Activated naive CD4-positive, alpha-beta T cell treated with Interleukin-2 at 50 U/mL for 16 hours (primary cell): ENCODE measurements at regions not wholly inside any gene's neighbourhood (a gene's known extent, or its start where the extent isn't known, plus 50 kb on each side); places are given as distances from the start of the nearest gene placed in this dataset.

ENCODE experiments used
- DNase-seq: peaks from one replicate; pipeline ENCODE4 v3.0.0-alpha.2; 2020

DNA sequence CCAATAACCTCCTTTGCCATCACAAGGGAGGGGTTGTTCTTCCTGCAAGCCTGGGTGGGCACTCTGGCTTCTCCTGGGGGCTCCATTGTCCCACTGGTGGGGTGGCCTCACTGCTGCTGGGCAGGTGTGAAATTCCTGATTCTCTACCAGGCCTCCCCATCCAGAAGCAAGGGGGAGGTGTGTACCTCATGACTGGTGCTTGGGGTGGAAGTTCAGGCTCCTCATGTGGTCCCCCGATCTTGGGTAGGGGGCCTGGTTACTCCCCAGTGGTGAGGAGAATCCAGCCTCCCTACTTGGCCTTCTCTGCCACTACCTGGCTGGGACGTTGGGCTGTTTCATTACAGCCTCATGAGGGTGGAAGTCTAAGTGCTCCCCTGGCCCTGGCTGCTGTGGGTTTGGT, 433.9 kb downstream of the IRX2 start:
- no peak for DNase-seq

DNA sequence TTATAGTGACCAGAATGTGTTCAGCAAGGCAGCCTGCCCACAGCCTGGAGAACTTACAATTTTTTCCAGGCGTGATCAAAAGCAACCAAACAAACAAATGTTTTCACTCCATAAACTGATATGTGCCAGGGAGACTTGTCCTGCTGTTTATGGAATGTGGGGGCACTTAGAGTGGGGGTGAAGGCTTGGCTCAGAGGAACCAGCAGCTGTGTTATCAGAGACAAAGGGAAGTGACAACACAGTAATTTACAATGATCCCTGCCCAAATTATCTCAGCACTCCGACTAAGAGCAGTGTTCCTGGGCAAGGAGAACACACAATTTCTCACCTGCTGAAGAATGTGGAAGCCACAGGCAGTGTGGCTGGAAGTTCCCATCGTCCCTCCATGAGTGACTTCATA, 429.1 kb upstream of the IRX4 start:
- DNase-seq, result no peak

- no peak for DNase-seq
These were observed 428.2 kb upstream of the IRX4 start for GRCh38 chr5:2310946-2311345.

DNA sequence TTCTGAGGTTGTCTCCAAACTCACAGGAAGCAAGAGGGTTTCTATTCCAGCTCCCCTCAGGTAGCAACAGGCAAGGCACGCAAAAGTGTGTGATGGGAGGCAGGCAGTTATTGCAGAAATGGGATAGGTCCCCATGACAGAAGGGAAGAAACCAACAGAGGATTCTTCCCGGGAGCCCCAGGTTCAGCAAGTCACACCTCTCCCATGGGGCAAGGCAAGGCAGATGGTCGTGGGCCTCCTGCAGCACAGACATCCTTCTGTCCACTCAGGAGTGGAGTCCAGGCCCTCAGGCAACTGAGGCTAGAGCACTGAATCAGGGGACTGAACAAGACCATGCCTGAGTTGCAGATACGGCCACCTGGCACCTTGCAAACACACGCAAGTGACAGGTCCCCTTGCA, 424.9 kb upstream of the IRX4 start:
- no peak for DNase-seq

- DNase-seq, result no peak
These were observed 424.0 kb upstream of the IRX4 start for GRCh38 chr5:2306711-2307110.

GRCh38 chr5:2303431-2304100, 420.8 kb upstream of the IRX4 start:
- DNase-seq, result no peak

GRCh38 chr5:2302169-2302568, 419.4 kb upstream of the IRX4 start:
- DNase-seq, result no peak

DNA sequence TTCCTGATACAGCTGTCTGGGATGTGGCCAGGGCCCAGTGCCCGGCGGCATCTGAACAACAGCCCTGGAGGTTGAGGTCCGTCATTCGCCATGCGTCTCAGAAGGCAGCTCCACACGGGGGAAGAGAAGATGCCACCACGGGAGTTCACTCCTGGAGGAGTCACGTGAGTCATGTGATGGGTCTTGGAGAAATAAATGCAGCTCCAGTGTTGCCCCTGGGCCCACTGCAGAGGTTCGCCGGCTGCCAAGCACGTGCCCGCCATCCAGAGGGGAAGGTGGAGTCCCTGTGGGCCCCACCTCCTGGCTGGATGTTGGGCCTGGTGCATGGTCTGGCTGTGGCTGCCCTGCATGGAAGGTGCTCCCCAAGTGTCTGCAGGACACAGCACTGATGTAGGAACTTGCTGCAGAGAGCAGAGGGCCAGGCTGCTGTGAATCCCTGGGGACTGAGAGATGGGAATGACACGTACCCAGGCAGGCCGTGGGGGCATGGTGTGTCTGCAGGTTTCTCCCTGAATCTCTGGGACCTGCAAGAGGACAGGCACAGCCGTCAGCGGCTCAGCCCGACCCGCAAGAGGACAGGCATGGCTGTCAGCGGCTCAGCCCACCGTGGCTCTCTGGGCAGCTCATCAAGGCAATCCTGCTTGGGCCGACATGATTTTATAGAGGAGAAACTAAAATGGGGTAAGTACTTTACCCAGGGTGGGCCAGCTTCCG, 418.3 kb upstream of the IRX4 start:
- no peak for DNase-seq

GRCh38 chr5:2300421-2300820, 417.7 kb upstream of the IRX4 start:
- no peak for DNase-seq

DNA sequence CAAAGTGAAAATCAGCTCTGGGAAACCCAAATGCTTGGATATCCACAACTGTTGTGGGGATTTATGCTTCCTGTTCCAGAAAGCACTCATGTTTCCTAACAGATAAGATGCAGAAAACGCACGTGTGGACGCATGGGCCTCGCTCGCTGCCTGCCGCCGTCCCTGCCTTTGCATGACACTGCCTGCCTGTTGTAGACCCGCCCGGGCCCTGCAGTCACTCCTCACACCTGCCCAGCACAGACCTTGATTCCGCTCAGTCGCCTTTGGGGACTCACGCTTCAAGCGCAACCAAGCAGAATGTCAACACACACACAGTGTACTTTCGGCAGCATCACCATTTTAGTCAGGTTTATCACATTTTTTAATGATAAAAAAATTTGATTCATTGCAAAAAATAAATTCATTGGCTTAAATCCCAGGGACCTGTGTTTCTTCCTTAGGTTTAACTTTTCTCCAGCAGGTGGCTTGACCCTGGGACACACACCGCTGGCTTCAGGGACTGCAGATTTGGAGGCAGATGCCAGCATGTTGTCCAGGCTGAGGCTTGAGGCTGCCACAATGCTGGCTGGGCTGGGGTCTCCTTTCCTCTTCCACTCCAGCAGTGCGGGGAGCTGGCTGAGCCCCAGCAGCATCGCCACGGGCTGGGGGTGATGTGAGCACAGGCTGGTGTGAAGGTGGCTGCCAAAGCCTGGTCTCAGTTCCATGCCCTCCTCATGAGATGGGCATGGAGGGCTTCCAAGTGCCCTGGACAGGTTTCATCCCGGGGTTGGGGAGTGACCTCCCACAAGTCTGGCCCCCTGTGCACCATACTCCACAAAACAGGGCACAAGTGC, 416.9 kb upstream of the IRX4 start:
- DNase-seq, result no peak

GRCh38 chr5:2298781-2299180, 416.1 kb upstream of the IRX4 start:
- DNase-seq, result no peak

GRCh38 chr5:2297991-2298390, 415.3 kb upstream of the IRX4 start:
- no peak for DNase-seq

- no peak for DNase-seq
These were observed 412.8 kb upstream of the IRX4 start for GRCh38 chr5:2295476-2295875.

DNA sequence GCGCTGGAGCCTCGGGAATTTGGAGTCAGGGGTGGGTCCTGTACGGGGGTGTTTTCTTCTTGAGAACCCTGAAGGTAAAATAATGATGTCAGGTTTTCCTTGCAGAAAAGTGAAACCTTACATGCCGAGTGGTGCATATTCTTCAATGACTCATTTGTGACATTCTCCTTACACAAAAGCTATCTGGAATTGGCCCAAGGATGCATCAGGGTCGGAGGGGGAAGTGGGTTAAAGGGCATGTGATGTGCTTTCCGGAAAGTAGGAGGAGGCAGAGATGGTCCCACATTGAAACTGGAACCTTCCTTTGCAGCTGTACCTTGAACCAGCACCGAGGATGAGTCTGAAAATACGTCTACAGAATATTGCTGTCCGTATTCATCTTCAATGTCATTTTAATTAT, 411.2 kb upstream of the IRX4 start:
- DNase-seq, result no peak

GRCh38 chr5:2291146-2291840, 408.6 kb upstream of the IRX4 start:
- DNase-seq, result no peak

GRCh38 chr5:2289380-2289779, 406.7 kb upstream of the IRX4 start:
- DNase-seq, result no peak

GRCh38 chr5:2288968-2289367, 406.2 kb upstream of the IRX4 start:
- DNase-seq, result no peak

- DNase-seq, result no peak
These were observed 405.7 kb upstream of the IRX4 start for GRCh38 chr5:2288466-2288865.

GRCh38 chr5:2286250-2286649, 403.5 kb upstream of the IRX4 start:
- DNase-seq, result no peak

DNA sequence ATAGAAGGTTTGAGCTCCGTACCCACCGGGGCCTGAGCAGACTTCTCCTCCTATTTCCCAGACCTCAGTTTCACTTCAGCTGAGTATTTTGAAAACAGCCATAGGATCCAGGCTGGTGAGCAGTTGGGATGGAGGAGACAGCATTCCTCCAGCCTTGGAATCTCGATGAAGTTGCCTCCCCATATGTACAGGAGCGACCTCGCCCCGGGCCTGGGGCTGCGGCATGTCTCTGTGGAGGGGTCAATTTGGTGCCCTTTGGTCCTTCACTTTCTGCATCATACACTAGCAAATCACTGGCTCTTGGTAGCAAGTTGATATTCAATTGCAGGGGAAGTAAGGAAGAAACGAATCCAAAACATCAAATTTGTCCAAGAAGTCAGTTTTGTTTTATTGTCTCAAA, 402.0 kb upstream of the IRX4 start:
- DNase-seq, result no peak

DNA sequence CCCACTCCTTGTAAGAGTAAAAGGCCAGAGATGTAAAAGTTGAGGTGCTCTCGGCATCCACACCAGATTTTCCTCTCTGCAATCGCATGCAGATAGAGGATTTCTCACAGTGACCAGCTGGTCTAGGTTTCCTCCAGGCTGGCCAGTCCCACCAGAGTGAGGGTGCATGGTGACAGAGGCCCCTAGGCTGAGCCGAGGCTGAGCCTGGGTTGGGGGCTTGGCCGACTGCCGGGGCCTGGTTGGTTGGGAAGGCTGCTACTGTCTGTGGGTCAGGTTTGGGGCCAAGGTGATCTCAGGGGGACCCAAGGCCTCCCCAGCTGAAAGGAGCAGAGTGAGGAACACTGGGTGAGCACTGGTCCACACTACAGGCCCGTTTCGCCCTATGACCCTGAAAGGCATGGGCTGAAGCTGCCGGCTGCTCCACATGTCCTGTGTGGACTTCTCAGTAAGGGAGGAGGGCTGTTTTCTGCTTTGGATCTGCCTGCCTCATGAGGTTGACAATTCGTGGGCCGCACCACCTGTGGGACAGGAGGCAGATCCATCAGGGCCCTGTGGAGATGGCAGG, 400.8 kb upstream of the IRX4 start:
- DNase-seq, result no peak

DNA sequence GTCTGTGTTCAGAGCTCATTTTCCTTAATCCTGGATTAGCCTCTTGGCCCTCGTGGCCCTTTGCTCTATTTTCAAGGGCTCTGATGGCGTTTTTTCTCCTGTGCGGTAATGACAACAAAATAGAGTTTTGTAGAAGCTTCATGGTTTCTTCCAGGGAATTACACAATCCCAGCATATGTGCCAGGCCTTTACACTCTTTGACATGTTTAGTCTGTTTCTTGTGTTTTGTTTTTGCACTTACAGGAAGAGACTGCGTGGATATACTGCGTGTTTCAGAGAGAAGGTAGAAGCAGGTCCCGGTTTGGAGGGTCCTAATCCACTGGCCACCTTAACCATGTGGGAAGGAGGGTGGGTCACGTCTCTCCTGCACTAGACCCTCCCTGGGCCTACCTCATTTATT, 400.2 kb upstream of the IRX4 start:
- DNase-seq, result no peak
